ENCODE measurements at regions not wholly inside any gene's neighbourhood (a gene's known extent, or its start where the extent isn't known, plus 50 kb on each side); places are given as distances from the start of the nearest gene placed in this dataset.

- Histone ChIP-seq H3K79me2 (ENCODE audit: insufficient read depth, low read length) (no peaks in the 10 kb centered on the region), H2AFZ (ENCODE audit: low read length) (no peak overlapping the region), H3K4me3 (ENCODE audit: low read length, poor library complexity, severe bottlenecking) (no peak overlapping the region), H3K4me1 (ENCODE audit: insufficient read depth, low read length, poor library complexity, severe bottlenecking) (no peaks in the 10 kb centered on the region), H3K9me2 (replicated peaks; ENCODE audit: low read depth, low read length) (no peaks in the 10 kb centered on the region), H3K27me3 (ENCODE audit: insufficient read depth, low read length, poor library complexity, severe bottlenecking) (no peaks in the 10 kb centered on the region), H4K20me1 (ENCODE audit: insufficient read depth, low read length, poor library complexity, severe bottlenecking) (no peaks in the 10 kb centered on the region), H3K9me3 (ENCODE audit: insufficient read depth, low read depth, low read length) (no peaks in the 10 kb centered on the region), H3K4me2 (ENCODE audit: low read depth, low read length, poor library complexity, severe bottlenecking) (no peak overlapping the region), H3K36me3 (ENCODE audit: insufficient read depth, low read length) (no peaks in the 10 kb centered on the region), H3K9ac (ENCODE audit: low read depth, low read length, poor library complexity, severe bottlenecking) (no peak overlapping the region), H3F3A (ENCODE audit: low read depth) (no peaks in the 10 kb centered on the region)
- no peak for TF ChIP-seq EZH2phosphoT487 (IDR thresholded peaks at IDR 0.05; ENCODE audit: borderline replicate concordance)
- no peak for TF ChIP-seq CTCF (conservative IDR thresholded peaks at IDR 0.05; ENCODE audit: low read length)
These were observed 71.1 kb upstream of the NUDT4 start for GRCh38 chr12:93306636-93307035.

DNA sequence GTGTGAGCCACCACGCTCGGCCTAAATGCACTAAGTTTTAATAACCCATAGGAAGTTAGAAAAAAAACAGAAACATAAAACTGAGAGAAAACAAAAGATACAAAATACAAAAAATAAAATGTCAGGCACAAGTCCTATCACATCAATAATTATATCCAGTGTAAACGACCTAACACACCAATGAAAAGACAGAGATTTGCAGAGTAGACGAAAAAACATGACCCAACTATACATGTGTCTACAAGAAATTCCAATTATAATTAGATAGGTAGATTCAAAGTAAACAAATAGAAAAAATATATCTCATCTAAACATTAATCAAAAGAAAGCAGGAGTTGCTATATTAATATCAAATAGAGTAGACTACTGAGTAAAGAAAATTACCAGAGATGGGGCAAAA lies 69.4 kb upstream of the NUDT4 start:
- no peaks in the 10 kb centered on the region for H3K79me2 ChIP-seq (ENCODE audit: insufficient read depth, low read length)
- no peaks in the 10 kb centered on the region for H3K4me1 ChIP-seq (ENCODE audit: insufficient read depth, low read length, poor library complexity, severe bottlenecking)
- no peaks in the 10 kb centered on the region for H4K20me1 ChIP-seq (ENCODE audit: insufficient read depth, low read length, poor library complexity, severe bottlenecking)
- H3K9ac ChIP-seq (ENCODE audit: low read depth, low read length, poor library complexity, severe bottlenecking) = no peak overlapping the region
- no peaks in the 10 kb centered on the region for H3F3A ChIP-seq (ENCODE audit: low read depth)
- no peaks in the 10 kb centered on the region for H3K36me3 ChIP-seq (ENCODE audit: insufficient read depth, low read length)
- no peak overlapping the region for H3K4me3 ChIP-seq (ENCODE audit: low read length, poor library complexity, severe bottlenecking)
- H3K27me3 ChIP-seq (ENCODE audit: insufficient read depth, low read length, poor library complexity, severe bottlenecking) = no peaks in the 10 kb centered on the region
- TF ChIP-seq CTCF (conservative IDR thresholded peaks at IDR 0.05; ENCODE audit: low read length) (no peak), EZH2phosphoT487 (IDR thresholded peaks at IDR 0.05; ENCODE audit: borderline replicate concordance) (no peak)
- H3K4me2 ChIP-seq (ENCODE audit: low read depth, low read length, poor library complexity, severe bottlenecking) = no peak overlapping the region
- no peak overlapping the region for H2AFZ ChIP-seq (ENCODE audit: low read length)
- no peaks in the 10 kb centered on the region for H3K9me2 ChIP-seq (replicated peaks; ENCODE audit: low read depth, low read length)
- H3K9me3 ChIP-seq (ENCODE audit: insufficient read depth, low read depth, low read length) = no peaks in the 10 kb centered on the region

DNA sequence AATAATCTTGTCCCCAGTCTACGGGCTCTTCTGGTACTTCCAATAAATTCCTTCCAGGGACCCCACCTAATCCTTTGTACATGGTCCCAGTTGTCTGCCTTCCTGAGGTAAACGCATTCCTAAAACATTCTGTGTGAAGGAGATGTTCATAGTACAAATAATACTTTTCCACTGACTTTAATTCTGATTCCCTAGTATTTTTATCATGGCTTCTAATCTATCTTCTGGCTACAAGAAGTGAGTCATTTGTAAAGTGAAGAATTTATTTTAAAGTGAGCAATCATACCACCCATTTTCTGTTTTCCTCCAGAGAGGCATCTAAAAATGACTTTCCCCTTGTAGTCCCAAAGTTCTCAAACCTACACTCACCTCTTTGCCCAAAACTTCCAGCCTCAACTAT lies 65.9 kb upstream of the NUDT4 start:
- Histone ChIP-seq H3K4me1 (ENCODE audit: insufficient read depth, low read length, poor library complexity, severe bottlenecking) (no peaks in the 10 kb centered on the region), H3K9me2 (replicated peaks; ENCODE audit: low read depth, low read length) (no peaks in the 10 kb centered on the region), H3K9me3 (ENCODE audit: insufficient read depth, low read depth, low read length) (no peaks in the 10 kb centered on the region), H2AFZ (ENCODE audit: low read length) (no peak overlapping the region), H3K27me3 (ENCODE audit: insufficient read depth, low read length, poor library complexity, severe bottlenecking) (no peaks in the 10 kb centered on the region), H3F3A (ENCODE audit: low read depth) (no peaks in the 10 kb centered on the region), H3K4me3 (ENCODE audit: low read length, poor library complexity, severe bottlenecking) (no peak overlapping the region), H3K79me2 (ENCODE audit: insufficient read depth, low read length) (no peaks in the 10 kb centered on the region), H4K20me1 (ENCODE audit: insufficient read depth, low read length, poor library complexity, severe bottlenecking) (no peaks in the 10 kb centered on the region), H3K9ac (ENCODE audit: low read depth, low read length, poor library complexity, severe bottlenecking) (no peak overlapping the region), H3K4me2 (ENCODE audit: low read depth, low read length, poor library complexity, severe bottlenecking) (no peak overlapping the region), H3K36me3 (ENCODE audit: insufficient read depth, low read length) (no peaks in the 10 kb centered on the region)
- TF ChIP-seq CTCF (conservative IDR thresholded peaks at IDR 0.05; ENCODE audit: low read length) = no peak
